ENCODE measurements at regions not wholly inside any gene's neighbourhood (a gene's known extent, or its start where the extent isn't known, plus 50 kb on each side); places are given as distances from the start of the nearest gene placed in this dataset.
A peak's percentile ranks its signal among the peaks of the same experiment; 100 is the strongest.

GRCh38 chr2:71277536-71278103 is 50.7 kb upstream of the PAIP2B start:
- Mint-ChIP-seq H3K27me3 (peaks cover 87% of the 10 kb centered on the region), H3K9me3 (peaks cover 0 to 7% (median 1%) of the 10 kb centered on the region in 7 donors), H3K27ac (no peak overlapping the region), H3K4me1 (peaks cover 0 to 21% (median 12%) of the 10 kb centered on the region in 4 donors), H3K36me3 (no peaks in the 10 kb centered on the region), H3K4me3 (peak overlapping the region; percentile 62 to 77 (median 70))
- no peaks in the 10 kb centered on the region for H3K36me3 ChIP-seq (ENCODE audit: control insufficient read depth, insufficient read depth, low read length)
- DNase-seq (peak in 1 of 3 donors; percentile 4), ATAC-seq (ENCODE audit: low read depth in 2 of 2) (no peak)
- no peaks in the 10 kb centered on the region for H3K9me3 ChIP-seq (ENCODE audit: control insufficient read depth in 2 of 2, low read length in 2 of 2)
- H3K4me1 ChIP-seq (ENCODE audit: control insufficient read depth, insufficient read depth, low read length, poor library complexity, severe bottlenecking): peaks cover 17% of the 10 kb centered on the region
- peaks cover 35% of the 10 kb centered on the region for H3K27me3 ChIP-seq (ENCODE audit: control insufficient read depth, insufficient read depth, low read length)
- H3K4me3 ChIP-seq (ENCODE audit: low read depth, low read length): peak overlapping the region; percentile 26
- no peak overlapping the region for H3K27ac ChIP-seq (ENCODE audit: insufficient read depth, low read length, poor library complexity, severe bottlenecking)

GRCh38 chr2:71277147-71277475 is 50.2 kb upstream of the PAIP2B start:
- H3K4me3 Mint-ChIP-seq: peak overlapping the region; percentile 62 to 77 (median 70)
- Histone ChIP-seq H3K9me3 (ENCODE audit: control insufficient read depth in 2 of 2, low read length in 2 of 2) (no peaks in the 10 kb centered on the region), H3K27me3 (ENCODE audit: control insufficient read depth, insufficient read depth, low read length) (peaks cover 30% of the 10 kb centered on the region), H3K4me1 (ENCODE audit: control insufficient read depth, insufficient read depth, low read length, poor library complexity, severe bottlenecking) (peaks cover 17% of the 10 kb centered on the region), H3K36me3 (ENCODE audit: control insufficient read depth, insufficient read depth, low read length) (no peaks in the 10 kb centered on the region), H3K4me3 (ENCODE audit: low read depth, low read length) (peak overlapping the region; percentile 26), H3K27ac (ENCODE audit: insufficient read depth, low read length, poor library complexity, severe bottlenecking) (no peak overlapping the region)
- H3K4me1 Mint-ChIP-seq: peaks cover 0 to 21% (median 12%) of the 10 kb centered on the region in 4 donors
- ATAC-seq (ENCODE audit: low read depth in 2 of 2) (no peak), DNase-seq (no peak)
- H3K36me3 Mint-ChIP-seq: no peaks in the 10 kb centered on the region
- H3K9me3 Mint-ChIP-seq: peaks cover 0 to 7% (median 1%) of the 10 kb centered on the region in 7 donors
- H3K27me3 Mint-ChIP-seq: peaks cover 87% of the 10 kb centered on the region
- H3K27ac Mint-ChIP-seq: no peak overlapping the region

DNA sequence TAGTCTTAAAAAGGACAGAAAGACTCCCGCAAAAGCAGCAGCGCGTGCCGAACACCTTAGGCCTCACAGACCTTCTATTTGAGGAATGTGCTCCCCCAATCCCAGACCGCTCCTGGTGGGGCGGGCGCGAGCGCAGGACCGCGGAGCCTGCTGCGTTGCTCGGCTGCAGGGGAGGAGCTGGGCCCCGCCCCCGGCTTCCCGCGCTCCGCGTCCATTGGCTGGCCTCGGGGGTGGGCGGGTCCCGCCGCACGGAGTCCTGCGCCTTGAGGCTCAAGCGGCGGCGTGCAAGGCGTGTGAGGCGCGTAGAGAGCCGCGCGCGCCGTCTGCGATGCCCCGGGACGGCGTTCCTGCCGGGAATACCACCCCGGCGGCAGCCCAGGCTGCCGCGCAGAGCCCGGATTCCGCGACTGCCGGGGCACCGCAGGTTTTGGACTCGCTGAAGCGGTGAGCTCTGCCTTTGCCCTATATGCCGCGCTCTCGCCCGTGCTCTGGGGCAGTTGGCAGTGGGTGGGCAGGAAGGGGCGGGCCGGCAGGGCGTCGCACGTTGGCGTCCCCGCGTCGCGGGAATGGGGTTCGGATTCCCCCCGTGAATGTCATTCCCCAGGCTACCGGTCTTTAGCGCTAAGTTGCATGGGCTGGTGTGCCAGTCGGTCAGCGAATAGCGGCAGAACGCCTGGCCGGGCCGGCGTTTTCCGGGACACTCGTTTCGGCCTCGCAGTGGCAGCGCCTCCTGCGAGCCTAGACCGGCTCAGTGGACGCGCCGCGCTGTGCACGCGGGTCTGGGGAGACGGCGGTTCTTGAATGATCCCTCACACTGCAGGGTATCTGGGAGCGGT is 49.6 kb upstream of the PAIP2B start:
- Histone ChIP-seq H3K4me1 (ENCODE audit: control insufficient read depth, insufficient read depth, low read length, poor library complexity, severe bottlenecking) (peaks cover 17% of the 10 kb centered on the region), H3K4me3 (ENCODE audit: low read depth, low read length) (peak overlapping the region; percentile 26), H3K27me3 (ENCODE audit: control insufficient read depth, insufficient read depth, low read length) (peaks cover 28% of the 10 kb centered on the region), H3K27ac (ENCODE audit: insufficient read depth, low read length, poor library complexity, severe bottlenecking) (no peak overlapping the region), H3K9me3 (ENCODE audit: control insufficient read depth in 2 of 2, low read length in 2 of 2) (no peaks in the 10 kb centered on the region), H3K36me3 (ENCODE audit: control insufficient read depth, insufficient read depth, low read length) (no peaks in the 10 kb centered on the region)
- peak overlapping the region; percentile 62 to 77 (median 70) for H3K4me3 Mint-ChIP-seq
- no peaks in the 10 kb centered on the region for H3K36me3 Mint-ChIP-seq
- H3K27me3 Mint-ChIP-seq: peaks cover 83% of the 10 kb centered on the region
- H3K27ac Mint-ChIP-seq: no peak overlapping the region
- H3K9me3 Mint-ChIP-seq: peaks cover 0 to 6% (median 1%) of the 10 kb centered on the region in 7 donors
- peaks cover 0 to 21% (median 12%) of the 10 kb centered on the region in 4 donors for H3K4me1 Mint-ChIP-seq
- peak; percentile 64 to 84 (median 78) for DNase-seq
- peak; percentile 97 for ATAC-seq (ENCODE audit: low read depth in 2 of 2)

Data from CD4-positive, CD25-positive, alpha-beta regulatory T cell (primary cell).